Activated CD4-positive, CD25-positive, alpha-beta regulatory T cell treated with anti-CD3 and anti-CD28 coated beads, Interleukin-2, amount 50 U/mL, for 24 hours (primary cell): ENCODE measurements at regions not wholly inside any gene's neighbourhood (a gene's known extent, or its start where the extent isn't known, plus 50 kb on each side); places are given as distances from the start of the nearest gene placed in this dataset.

Source experiments
- ATAC-seq, 2 donors: fragments of 150-1000 bp; cut with Tn5 transposase; one replicate each; pipeline ENCODE4 v1.10.0; 2021; ENCODE audit warnings: mild to moderate bottlenecking in 1 of 2, moderate library complexity in 1 of 2

DNA sequence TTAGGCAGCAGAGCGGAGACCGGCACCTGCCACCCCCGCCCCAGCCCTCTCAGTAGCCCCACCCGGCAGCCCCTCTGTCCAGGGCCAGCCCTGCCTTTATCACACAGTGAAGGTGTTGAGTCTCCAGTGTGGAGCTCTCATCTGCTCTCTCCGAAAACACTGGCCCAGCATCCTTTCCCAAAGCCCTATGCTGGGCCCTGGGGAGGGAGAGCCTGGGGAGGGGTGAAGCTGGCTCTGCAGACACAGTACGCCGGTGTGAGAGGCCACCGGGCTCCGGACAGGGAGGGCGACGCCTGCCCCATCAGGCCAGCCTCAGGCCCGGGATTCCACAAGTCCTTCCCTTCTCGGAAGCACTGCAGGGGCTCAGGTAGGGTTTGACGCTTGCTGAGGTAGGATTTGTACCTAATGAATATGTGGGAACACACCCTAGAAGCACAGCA lies 186.9 kb downstream of the ERMARD start:
- no peak for ATAC-seq

DNA sequence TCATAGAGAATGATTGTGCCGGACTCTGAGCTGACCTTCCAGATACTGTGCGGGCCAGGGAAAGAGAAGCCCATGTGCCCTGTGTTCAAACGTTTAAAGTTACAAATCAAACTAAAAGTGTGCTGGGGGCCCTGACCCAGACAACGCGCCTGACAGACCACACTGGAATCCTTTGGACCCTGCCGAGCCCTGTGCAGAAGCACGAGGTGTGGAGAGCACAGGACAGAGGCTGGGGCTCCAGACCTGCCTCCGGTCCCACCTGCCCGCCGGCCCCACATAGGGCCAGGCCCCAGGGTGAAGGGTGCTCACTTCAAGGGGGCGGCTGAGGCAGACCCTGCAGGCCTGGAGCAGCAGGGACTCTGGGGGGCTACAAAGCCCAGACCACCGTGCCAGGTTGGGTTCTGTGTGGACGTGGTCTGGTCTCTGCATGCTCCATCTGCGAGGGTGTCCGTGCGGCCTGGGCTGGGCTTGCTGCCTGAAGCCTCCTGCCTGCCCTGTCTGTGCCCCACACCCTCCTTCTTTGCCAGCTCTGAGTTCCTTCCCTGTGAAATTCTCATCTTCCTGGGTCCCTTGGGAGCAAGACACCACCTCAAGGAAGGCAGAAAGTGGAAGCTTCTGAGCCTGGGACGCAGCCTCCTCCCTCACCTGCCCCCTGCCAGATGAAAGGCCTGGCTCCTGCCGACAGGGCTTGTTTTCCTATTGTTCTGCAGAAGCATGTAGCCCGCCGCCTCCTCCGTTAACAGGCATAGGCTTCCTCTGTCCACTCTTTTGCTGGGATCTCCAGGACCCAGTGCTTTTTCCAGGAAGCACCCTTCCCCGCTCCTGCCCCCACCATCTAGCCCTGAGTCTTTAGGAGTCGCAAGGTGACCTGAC lies 186.2 kb downstream of the ERMARD start:
- ATAC-seq, result no peak

DNA sequence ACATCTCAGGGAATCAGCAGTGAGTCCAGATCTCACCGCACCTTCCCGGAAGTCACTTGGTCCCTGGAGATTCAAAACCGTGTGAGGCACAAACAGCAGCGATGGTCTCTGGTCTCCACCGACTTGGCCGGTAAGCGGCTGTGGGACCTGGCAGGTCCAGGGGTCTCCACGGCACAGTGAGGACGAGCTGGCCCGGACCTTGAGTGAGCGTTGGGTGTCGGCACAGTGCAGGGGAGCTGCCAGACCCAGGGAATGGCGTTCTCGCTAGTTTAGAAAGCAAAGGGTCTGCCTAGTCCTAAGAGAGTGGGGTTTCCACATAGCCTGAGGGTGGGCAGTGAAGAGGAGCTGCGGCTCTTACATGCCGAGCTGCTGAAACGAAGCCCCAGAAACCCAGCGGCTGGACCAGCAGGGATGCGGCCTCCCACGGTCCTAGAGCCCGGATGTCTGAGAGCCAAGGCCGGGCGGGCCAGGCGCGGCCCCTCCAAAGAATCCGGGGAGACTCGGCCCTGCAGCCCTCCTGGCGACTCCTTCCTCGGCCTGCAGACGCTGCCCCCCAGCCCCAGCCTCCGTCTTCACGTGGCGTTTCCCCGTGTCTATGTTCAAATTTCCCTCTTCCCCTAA lies 185.0 kb downstream of the ERMARD start:
- ATAC-seq, result no peak

DNA sequence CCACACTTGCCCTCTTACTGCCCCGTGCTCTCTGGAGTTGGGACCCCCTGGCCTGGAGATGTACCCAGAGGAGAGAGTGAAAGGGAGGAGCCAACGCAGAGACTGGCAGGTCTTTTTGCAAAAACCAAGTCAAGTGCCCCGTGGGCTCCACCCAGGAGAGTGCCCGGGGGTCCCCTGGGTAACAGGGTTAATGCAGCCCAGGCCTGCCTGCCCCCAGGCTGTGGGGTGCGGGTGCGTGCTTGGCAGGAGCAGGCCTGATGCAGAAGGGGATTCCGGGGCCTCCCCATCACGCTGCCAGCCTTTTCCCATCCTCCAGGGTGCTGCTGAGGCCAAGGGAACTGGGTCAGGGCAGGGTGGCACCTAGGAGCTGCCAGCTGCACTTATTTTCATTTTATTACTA lies 184.4 kb downstream of the ERMARD start:
- no peak for ATAC-seq

DNA sequence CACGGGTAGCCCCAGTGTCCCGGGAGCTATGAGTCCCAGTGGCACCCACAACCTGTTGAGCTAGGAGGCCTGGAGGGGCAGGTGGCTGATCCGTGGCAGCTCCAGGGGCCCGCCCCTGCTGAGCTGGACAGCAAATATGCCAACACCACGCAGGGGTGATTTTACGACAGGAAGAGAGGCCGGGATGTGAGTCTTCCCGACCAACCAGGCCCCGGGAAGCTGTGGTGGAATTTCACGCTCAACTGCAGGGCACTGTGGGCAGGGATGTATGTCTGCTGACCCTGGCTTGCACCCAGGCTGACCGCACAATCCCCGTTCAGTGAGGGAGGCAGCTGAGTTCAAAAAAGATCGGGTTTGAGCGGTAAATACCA lies 183.9 kb downstream of the ERMARD start:
- no peak for ATAC-seq

DNA sequence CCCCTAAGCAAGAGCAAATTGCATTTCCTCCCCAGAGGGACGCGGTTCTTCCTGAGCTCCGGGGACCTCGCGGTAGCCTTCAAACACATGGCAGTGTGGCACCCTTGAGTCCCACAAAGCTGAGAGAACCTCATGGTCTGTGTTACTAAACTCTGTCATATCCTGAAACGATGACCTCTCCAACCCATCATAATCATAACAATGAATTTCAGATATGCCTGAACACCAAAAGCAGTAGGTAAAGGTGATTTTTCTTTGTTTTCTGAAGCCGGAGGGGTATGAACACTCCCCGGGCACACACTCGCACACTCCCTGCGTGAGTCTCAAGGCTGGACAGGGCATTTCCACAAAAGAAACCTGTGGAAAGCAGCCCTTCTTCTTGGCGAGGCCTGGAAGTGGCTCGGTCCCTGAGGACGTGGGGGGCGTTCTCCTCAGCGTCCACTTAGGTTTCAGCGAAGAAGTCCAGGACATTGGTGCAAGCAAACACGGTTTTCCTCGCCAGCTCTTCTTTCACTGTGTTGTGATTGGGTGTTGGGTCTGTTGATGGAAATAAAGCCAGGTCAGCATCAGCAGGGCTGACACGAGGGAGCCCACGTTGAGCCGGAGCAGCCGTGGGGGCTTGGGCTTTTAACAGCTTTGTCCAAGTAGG lies 183.4 kb downstream of the ERMARD start:
- no peak for ATAC-seq

DNA sequence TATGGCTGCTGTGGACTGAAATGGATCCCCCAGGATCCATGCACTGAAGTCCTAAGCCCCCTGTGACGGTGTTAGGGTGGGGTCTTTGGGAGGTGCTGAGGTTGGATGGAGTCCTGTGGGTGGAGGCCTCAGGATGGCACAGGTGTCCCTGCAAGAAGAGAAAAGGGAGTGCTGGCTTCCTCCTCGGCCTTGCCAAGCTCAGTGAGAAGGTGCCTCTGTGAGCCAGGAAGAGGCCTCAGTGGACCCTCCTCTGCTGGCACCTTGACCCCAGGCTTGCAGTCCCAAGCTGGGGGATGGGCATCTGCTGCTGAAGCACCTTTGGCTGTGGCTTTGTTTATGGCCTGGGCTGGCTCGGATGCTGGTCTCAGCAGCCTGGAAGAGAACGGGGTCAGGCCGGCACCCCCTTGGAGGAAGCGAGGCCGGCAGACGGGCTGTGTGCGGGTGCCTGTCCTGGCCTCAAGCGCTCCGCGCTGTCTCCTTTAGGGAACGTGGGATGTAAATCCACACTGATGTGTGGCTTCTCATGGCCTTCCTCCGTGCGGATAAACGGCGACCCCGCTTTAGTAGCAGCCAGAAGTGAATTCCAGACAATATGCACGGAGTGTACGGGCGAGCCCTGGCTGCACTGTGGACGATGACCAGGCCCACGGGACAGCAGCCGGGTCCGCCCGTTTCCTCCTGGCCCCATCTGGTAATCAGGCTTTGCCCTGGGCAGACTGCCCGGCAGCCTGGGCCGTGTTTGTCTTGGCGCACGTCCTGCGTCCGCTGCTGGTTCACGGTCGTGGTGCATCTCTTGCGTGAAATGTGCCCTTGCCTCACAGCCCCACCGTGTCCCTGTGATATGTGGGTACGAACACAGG lies 182.6 kb downstream of the ERMARD start:
- no peak for ATAC-seq

DNA sequence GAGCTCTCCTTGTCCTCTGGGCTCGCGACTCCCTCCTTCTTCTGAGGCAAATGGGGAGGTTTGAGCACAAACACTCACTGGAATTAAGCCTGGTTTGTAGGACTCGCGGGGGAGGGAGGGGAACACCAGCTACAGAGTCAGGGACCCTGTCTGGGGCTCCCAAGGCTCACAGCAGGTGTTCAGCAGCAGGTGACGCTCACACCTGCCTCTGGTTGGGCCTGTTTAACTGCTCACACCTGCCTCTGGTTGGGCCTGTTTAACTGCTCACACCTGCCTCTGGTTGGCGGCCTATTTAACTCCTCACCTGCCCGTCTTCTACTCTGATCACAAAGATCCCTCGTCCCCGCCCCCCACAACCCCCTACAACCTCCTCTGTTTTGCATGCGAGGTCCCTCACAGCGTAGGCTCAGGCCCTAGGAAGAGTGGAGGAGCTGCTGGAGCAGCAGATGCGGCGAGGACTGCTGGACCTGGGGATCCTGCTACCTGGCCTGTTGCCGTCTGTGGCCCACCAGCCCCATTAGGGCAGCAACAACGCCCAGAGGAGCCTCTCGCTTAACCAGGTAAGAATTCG lies 181.9 kb downstream of the ERMARD start:
- no peak for ATAC-seq

DNA sequence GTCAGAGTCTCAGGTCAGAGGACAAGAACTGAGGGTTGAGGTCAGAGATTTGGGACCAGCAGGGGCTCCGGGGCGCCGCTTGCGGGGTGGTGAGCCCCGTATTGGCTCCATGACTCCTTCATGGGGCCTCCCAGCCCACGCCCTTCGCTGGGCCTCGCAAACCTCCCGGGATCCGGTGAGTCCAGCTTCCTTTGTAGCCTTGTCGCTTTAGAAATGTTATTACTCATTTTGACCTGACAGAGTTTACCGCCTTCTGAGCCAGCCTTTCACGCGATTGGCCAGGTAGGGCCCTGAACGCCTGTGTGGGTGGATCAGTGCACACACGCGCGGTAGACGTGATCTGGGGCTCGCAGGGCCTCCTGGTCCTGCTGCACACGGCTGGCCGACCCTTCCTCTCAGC lies 181.1 kb downstream of the ERMARD start:
- no peak for ATAC-seq

DNA sequence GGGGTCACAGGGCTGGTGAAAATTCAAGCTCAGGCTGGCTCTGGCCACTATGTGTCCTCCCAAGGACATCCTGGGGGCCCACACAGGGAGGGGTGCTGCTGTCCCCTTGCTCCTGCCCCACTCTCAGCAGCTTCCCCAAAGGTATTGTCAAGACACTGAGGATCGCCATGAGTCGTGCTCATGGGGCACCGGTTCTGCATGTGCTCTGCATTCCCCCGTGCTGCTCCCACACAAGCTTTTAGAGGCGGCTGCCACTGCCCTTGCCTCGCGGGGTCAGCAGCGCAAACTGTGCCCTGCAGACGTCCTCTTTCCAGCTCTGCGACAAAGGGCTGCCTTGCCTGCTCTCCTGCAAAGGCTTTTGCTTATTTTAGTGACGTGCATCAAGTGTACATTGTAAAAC lies 179.8 kb downstream of the ERMARD start:
- no peak for ATAC-seq

DNA sequence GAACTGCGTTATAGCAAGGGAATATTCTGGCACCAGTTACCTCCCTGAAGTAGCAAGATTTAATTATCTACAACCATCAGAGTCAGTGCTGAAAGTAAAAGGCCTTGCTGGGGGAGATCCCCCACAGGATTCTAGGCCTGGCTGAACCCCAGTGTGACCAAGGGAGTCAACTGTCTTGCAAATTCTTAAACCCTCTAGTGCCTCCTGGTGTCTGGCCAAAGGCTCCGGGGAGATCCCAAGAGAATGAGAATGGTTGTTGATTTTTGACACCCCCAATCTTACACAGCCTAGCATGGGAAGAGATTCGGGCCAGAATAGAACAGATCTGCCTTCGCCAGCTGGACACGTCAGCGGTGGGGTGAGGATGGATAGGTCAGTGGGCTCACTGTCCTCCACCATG lies 179.4 kb downstream of the ERMARD start:
- ATAC-seq, result no peak

DNA sequence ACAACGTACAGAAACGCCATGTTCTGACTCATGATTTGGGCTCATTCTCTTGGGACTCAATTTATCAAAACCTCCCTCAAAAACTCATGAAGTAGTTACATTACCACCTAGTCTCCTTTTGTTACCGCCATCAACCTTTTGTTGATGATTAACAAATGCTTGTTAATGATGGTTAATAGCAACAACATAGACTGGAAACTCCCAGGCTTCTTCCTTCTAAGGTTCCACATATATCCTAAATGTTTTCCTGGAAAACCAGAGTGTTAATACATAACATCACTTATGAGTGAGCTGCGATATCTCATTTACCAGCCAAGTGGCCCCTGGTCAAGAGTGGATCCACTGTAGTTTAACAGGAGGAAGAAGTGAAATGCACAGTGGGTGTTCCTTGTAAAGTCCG lies 176.3 kb downstream of the ERMARD start:
- ATAC-seq, result no peak

DNA sequence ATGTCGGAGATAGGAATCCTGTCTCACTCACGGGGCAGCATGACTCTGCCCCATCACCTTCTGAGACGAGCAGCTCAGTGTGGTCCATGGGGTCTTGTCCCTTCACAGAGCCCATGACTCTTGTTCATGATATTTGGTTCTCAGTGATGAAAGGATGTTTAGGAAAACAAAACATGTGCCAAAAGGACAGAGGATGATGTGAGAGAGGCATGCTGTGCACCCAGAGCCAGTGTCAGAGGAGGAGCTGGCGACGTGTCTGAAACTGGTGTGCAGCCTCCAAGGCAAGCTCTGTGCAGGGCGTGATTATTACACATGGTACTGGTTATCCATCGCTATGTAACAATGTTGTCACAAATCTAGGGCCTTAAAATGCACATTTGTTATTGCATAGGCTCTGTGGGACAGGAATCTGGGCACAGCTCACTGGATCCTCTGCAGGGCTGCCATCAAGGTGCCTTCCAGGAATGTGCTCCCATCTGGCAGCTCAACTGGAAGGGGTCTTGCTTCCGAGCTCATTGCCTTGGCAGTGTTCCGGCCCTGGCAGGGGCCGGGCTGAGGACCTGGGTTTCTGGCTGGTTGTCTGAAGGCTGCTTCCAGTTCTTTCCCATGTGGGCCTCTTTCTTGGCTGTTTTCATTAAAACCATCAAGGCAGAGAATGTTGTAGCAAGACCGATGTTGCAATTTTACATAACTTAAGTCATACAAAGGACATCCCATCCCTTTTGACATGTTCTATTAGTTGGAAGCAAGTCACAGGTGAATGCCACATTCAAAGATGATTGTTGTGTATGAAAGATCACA lies 175.4 kb downstream of the ERMARD start:
- ATAC-seq, result no peak

DNA sequence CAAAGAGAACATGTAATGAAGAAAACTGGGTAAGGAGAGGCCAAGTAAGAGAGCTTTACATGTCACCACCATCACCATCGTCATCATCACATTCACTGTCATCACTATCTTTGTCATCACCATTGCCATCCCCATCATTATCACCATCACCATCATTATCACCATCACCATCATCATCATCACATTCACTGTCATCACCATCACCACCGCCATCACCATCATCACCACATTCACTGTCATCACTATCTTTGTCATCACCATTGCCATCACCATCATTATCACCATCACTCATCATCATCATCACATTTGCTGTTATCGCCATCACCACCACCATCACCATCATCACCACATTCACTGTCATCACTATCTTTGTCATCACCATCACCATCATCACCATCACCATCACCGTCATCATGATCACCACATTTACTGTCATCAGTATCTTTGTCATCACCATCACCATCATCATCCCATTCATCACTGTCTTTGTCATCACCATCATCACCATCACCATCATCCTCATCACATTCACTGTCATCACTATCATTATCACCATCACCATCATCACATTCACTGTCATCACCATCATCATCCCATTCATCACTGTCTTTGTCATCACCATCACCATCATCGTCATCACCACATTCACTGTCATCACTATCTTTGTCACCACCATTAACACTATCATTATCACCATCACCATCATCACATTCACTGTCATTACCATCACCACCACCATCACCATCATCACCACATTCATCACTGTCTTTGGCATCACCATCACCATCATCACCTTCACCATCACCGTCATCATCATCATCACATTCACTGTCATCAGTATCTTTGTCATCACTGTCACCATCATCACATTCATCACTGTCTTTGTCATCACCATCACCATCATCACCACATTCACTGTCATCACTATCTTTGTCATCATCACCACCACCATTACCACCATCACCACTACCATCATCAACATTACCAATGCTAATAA lies 172.3 kb downstream of the ERMARD start:
- peak in 1 of 2 donors; percentile 20 for ATAC-seq

DNA sequence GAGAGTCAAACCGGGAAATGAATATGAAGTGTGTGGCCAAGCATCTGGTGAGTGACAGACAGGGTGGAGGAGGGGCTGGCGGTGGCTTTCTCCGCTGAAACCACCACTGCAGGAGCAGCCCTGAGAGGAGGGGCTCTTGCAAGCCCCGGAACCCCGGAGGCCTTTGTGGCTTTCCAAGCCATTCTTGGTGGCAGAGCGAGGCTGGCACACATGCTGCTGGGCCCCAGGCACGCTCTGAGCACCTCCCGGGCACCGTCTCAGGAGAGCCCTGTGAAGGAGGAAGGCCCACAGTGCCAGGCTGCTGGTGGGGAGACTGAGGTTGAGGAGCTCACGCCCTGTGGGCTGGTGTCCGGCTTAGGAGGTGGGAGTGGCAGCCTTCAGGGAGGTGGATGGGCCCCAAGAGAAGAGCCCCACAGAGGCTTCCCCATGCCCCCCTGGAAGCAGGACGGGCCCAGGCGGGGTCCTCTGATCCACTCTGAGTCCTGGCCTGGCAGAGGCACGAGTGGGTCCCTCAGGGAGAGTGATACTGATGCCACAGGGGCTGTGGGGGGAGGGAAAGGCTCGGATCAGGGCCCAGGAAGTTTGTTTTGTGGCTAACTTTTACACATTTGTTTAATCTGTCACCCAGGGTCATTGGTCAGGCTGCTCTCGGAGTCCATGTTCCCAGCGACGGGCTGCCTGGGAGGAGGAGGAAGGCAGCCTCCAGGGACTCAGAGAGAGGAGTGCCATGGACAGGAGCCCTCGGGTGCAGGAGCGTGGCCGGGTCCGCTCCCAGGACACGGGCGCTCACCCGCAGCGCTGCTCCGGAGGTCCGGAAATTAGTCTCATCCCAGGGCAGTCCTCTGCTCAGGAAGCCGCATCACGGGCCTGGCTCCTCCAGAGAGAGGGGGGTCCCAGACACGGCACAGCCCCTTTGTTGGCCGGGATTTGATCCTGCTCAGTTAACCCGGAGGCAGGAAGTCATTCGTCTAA lies 170.7 kb downstream of the ERMARD start:
- ATAC-seq, result peak in 1 of 2 donors; percentile 66

DNA sequence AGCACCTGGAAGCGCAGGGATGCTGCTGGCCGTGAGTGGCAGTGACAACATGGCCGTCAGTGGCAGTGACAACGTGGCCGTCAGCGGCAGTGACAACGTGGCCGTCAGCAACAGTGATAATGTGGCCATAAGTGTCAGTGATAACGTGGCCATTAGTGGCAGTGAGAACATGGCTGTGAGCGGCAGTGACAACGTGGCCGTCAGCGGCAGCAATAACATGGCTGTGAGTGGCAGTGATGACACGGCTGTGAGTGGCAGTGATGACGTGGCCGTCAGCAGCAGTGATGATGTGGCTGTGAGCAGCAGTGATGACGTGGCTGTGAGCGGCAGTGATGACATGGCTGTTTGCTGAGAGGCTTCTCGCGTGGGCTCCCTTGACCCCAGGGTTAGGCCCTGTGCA lies 169.8 kb downstream of the ERMARD start:
- no peak for ATAC-seq

DNA sequence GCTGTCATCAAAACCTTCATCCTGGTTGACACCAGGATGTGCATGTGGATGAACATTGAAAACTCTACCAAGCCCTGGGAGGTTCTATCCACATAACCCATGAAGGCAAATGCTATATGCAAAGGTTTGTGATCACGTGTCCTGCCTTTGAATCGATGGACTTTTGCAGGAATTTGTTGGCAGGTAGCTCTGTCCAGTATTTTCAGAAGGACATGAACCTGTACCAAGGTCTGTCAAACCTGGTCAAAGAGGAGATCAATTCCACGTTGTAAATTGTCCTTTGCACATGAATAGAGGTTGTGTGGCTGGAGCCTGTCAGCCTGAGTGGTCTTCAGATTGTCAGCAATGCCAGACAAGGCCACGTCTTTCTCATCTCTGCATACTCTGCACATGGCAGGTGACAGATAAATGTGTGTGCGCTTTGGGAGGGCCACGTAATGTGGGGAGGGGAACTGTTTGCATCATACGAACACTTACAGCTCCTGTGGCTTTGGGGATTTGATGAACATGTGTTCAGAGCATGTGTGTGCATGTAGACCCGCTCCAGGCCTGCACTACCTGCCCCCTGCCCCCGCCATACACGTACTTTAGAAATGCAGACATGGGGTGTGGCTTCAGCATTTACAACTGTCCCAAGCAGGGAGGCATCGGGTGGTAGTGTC lies 169.1 kb downstream of the ERMARD start:
- ATAC-seq, result no peak

DNA sequence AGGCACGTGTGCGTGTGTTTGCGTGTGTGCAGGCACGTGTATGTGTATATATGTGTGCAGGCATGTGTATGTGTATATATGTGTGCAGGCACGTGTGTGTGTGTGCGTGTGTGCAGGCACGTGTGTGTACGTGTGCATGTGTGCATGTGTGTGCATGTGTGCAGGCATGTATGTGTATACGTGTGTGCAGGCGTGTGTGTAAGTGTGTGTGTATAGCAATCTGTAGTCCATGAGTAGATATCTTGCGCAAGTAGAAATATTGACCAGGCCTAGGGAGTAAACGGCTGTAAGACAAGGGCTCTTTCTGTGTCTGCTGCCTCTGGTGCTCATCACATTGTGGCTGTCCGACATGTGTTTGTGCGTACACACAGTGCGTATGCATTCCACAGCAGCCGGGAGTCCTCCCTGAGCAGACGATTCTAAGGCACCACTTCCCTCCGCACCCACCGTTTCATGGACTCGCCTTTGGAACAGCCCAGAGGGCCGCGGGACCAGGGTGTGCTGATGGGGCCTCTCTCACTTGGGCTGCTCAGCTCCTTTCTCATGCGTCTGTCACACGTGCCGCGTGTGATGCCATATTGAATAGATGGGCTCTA lies 167.6 kb downstream of the ERMARD start:
- ATAC-seq, result no peak
